Panc1 (cell line): ENCODE measurements at regions not wholly inside any gene's neighbourhood (a gene's known extent, or its start where the extent isn't known, plus 50 kb on each side); places are given as distances from the start of the nearest gene placed in this dataset.

Experiments used
- ATAC-seq: fragments of 200-7000 bp; cut with Tn5 transposase; 2 replicates; pipeline ENCODE4 v1.9.1; 2020; ENCODE audit warnings: mild to moderate bottlenecking, moderate library complexity
- BruUV-seq: library from RNA; stranded (reverse); fragments of 400-500 nt; replicated peaks from 2 replicates; lab custom pipeline; 2021; lab: Mats Ljungman, UMichigan
- CTCF ChIA-PET: fragments of 300-600 bp; sonication (Branson Sonifier 250); formaldehyde crosslinking; loops from one replicate; lab custom pipeline; 2022; ENCODE audit warnings: antibody characterized with exemption; lab: Charles Lee
- POLR2A ChIA-PET: fragments of 300-600 bp; sonication (Branson Sonifier 250); formaldehyde crosslinking; loops from one replicate; lab custom pipeline; 2022; ENCODE audit warnings: antibody characterized with exemption; lab: Charles Lee
- DNase-seq: peaks from one replicate; pipeline ENCODE4 v3.0.0-alpha.2; 2010; ENCODE audit warnings: low read depth, low spot score
- H3K27ac ChIP-seq: 2 replicates; pipeline ENCODE4 v1.5.1; 2011; ENCODE audit warnings: mild to moderate bottlenecking, low read length, inconsistent platforms
- H3K27me3 ChIP-seq: fragments of 200-500 bp; sonication (Bioruptor generic); 2 replicates; pipeline ENCODE4 v1.6.0; 2014; ENCODE audit warnings: low read length, inconsistent platforms; ENCODE audit not compliant: control insufficient read depth, insufficient read depth
- H3K36me3 ChIP-seq: fragments of 200-500 bp; sonication (Bioruptor generic); 2 replicates; pipeline ENCODE4 v1.5.1; 2014; ENCODE audit warnings: inconsistent platforms, mild to moderate bottlenecking, low read length, moderate library complexity; ENCODE audit not compliant: control insufficient read depth, insufficient read depth
- H3K4me1 ChIP-seq: 2 replicates; pipeline ENCODE4 v1.5.1; 2011; ENCODE audit warnings: inconsistent platforms, mild to moderate bottlenecking, low read length, moderate library complexity; ENCODE audit not compliant: control insufficient read depth, insufficient read depth
- H3K4me3 ChIP-seq, 2 experiments: 2 replicates each; pipeline ENCODE4 v1.5.1; 2011 to 2012; ENCODE audit warnings: low read depth in 2 of 2, low read length in 2 of 2, mild to moderate bottlenecking in 2 of 2, inconsistent platforms in 1 of 2, moderate library complexity in 1 of 2
- H3K9me3 ChIP-seq: fragments of 200-500 bp; sonication (Bioruptor generic); 2 replicates; pipeline ENCODE4 v1.5.1; 2014; ENCODE audit warnings: low read depth, mild to moderate bottlenecking, inconsistent platforms, low read length, moderate library complexity; ENCODE audit not compliant: control insufficient read depth, insufficient read depth
- POLR2AphosphoS5 ChIP-seq: IDR thresholded peaks from 2 replicates; pipeline ENCODE4 v1.6.1; 2012; ENCODE audit warnings: mild to moderate bottlenecking, low read depth, low read length, moderate library complexity
- REST ChIP-seq, 2 experiments: IDR thresholded peaks; 2 replicates each; pipeline ENCODE4 v1.6.1; 2011 to 2012; ENCODE audit warnings: low read depth in 2 of 2, control low read depth in 1 of 2, low read length in 1 of 2, mild to moderate bottlenecking in 1 of 2, moderate library complexity in 1 of 2; ENCODE audit not compliant: insufficient read depth in 1 of 2
- SIN3A ChIP-seq: IDR thresholded peaks from 2 replicates; pipeline ENCODE4 v1.6.1; 2012; ENCODE audit warnings: low read depth, mild to moderate bottlenecking, low read length, moderate library complexity, borderline replicate concordance; ENCODE audit not compliant: insufficient read depth
- TCF7L2 ChIP-seq: IDR thresholded peaks from 2 replicates; pipeline ENCODE4 v1.6.1; 2011; ENCODE audit warnings: mild to moderate bottlenecking, low read depth, low read length, inconsistent platforms
- in situ Hi-C: cut with HindIII; loops from 2 replicates; pipeline ENCODE4 v1.10.0; 2016; ENCODE audit warnings: low sequenced_read_pairs, low pct_unique_long_range_greater_than_20kb
- intact Hi-C: fragments of 100-400 bp; cut with micrococcal nuclease; formaldehyde crosslinking; loops from one replicate; pipeline ENCODE4 v1.10.0; 2022; ENCODE audit not compliant: unreplicated experiment
- TF ChIP-seq, protein P1 (sequence below): fragments of 450-650 bp; IDR thresholded peaks from 2 replicates; pipeline ENCODE4 v1.5.1; 2017; ENCODE audit warnings: mild to moderate bottlenecking

DNA sequence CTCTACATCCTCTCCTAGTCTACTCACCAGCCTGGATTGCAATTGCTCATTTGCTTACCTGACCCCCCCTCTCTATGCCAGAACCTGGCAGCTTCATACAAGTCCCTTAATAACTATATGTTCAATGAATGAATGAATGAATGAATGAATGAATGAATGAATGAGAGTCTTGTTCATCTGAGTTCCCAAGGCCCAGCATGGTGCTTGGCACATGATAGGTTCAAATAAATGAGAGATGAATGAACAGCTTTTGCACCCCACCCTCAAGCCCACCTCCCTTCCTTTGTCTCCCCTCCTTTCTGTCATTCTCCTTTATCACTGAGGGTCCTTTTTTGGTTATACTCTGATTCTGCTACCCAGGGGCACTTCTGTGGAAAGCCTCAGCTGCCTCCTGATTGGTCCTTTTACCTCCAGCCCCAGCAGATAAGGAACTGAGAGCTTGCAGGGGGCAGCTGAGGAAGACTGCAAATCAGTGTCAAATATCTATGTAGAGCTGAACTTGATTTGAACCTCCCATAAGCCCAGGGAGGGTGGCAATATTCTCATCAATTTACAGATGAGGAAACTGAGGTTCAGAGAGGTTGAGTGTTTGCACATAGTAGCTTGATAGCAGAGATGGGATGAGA, 54.1 kb upstream of the CHRNB4 start:
- H3K27me3 ChIP-seq = peaks cover 3% of the 10 kb centered on the region; the same call in 1 of the 2 replicates
- no peak overlapping the region for H3K27ac ChIP-seq
- in situ Hi-C loops = no loop called here
- H3K4me3 ChIP-seq = no peak overlapping the region
- ChIA-PET CTCF (no interaction called here), POLR2A (no interaction called here)
- no peaks in the 10 kb centered on the region for H3K4me1 ChIP-seq
- no peaks in the 10 kb centered on the region for H3K9me3 ChIP-seq
- ATAC-seq (no peak), DNase-seq (no peak)
- no peaks in the 10 kb centered on the region for H3K36me3 ChIP-seq
- intact Hi-C loops = no loop called here
- BruUV-seq = no TSS peak
- TF ChIP-seq, protein P1, sequence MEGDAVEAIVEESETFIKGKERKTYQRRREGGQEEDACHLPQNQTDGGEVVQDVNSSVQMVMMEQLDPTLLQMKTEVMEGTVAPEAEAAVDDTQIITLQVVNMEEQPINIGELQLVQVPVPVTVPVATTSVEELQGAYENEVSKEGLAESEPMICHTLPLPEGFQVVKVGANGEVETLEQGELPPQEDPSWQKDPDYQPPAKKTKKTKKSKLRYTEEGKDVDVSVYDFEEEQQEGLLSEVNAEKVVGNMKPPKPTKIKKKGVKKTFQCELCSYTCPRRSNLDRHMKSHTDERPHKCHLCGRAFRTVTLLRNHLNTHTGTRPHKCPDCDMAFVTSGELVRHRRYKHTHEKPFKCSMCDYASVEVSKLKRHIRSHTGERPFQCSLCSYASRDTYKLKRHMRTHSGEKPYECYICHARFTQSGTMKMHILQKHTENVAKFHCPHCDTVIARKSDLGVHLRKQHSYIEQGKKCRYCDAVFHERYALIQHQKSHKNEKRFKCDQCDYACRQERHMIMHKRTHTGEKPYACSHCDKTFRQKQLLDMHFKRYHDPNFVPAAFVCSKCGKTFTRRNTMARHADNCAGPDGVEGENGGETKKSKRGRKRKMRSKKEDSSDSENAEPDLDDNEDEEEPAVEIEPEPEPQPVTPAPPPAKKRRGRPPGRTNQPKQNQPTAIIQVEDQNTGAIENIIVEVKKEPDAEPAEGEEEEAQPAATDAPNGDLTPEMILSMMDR = no peak
- TF ChIP-seq SIN3A = no peak
- TF ChIP-seq TCF7L2 = no peak
- no peak for TF ChIP-seq REST (IDR thresholded peaks at IDR 0.05; ENCODE audit: insufficient read depth in 1 of 2, low read depth in 2 of 2, low read length in 1 of 2)
- TF ChIP-seq POLR2AphosphoS5 = no peak

GRCh38 chr15:78691851-78692421, 50.9 kb upstream of the CHRNB4 start:
- intact Hi-C loops (no loop called here), in situ Hi-C loops (no loop called here)
- Histone ChIP-seq H3K9me3 (no peaks in the 10 kb centered on the region), H3K36me3 (no peaks in the 10 kb centered on the region), H3K27me3 (no peaks in the 10 kb centered on the region), H3K27ac (no peak overlapping the region), H3K4me3 (no peak overlapping the region), H3K4me1 (no peaks in the 10 kb centered on the region)
- CTCF ChIA-PET = no interaction called here
- no peak for DNase-seq
- no peak for TF ChIP-seq SIN3A
- no peak for TF ChIP-seq REST (IDR thresholded peaks at IDR 0.05; ENCODE audit: insufficient read depth in 1 of 2, low read depth in 2 of 2, low read length in 1 of 2)
- TF ChIP-seq, protein P1 = no peak
- peak; percentile 63 for ATAC-seq
- POLR2A ChIA-PET = no interaction called here
- no TSS peak for BruUV-seq
